ENCODE measurements at regions not wholly inside any gene's neighbourhood (a gene's known extent, or its start where the extent isn't known, plus 50 kb on each side); places are given as distances from the start of the nearest gene placed in this dataset.

GRCh38 chr2:204437815-204438756 lies 107.2 kb upstream of the PARD3B start:
- peaks cover 3% of the 10 kb centered on the region for H3K36me3 Mint-ChIP-seq (ENCODE audit: low read depth, unreplicated experiment)

GRCh38 chr2:204441316-204441715 lies 104.0 kb upstream of the PARD3B start:
- H3K27ac ChIP-seq (ENCODE audit: low read depth, low read length), result no peak overlapping the region
- H3K9me3 Mint-ChIP-seq (ENCODE audit: unreplicated experiment), result peaks cover 4% of the 10 kb centered on the region
- H3K4me1 Mint-ChIP-seq (ENCODE audit: low read depth, unreplicated experiment), result peaks cover 1% of the 10 kb centered on the region
- H3K27me3 ChIP-seq (ENCODE audit: insufficient read depth, low read length), result peaks cover 3% of the 10 kb centered on the region
- no peaks in the 10 kb centered on the region for H3K4me1 ChIP-seq (ENCODE audit: insufficient read depth, low read length)
- H3K4me2 ChIP-seq (ENCODE audit: low read length), result no peak overlapping the region
- DNase-seq (ENCODE audit: low read depth) (no peak), FAIRE-seq (peak; percentile 29)
- no peak overlapping the region for H3K9ac ChIP-seq (ENCODE audit: low read length)
- H3K9me3 ChIP-seq (ENCODE audit: insufficient read depth, low read depth, low read length), result no peaks in the 10 kb centered on the region
- peaks cover 2% of the 10 kb centered on the region for H3K27me3 Mint-ChIP-seq (ENCODE audit: low read depth, unreplicated experiment)
- H3K79me2 ChIP-seq (ENCODE audit: insufficient read depth, low read length), result no peaks in the 10 kb centered on the region
- H3K36me3 Mint-ChIP-seq (ENCODE audit: low read depth, unreplicated experiment), result peaks cover 3% of the 10 kb centered on the region
- no peaks in the 10 kb centered on the region for H3K36me3 ChIP-seq (ENCODE audit: insufficient read depth, low read length)
- TF ChIP-seq CTCF (IDR thresholded peaks at IDR 0.05; ENCODE audit: insufficient read depth, low read depth, low read length) (no peak), EZH2 (IDR thresholded peaks at IDR 0.05; ENCODE audit: insufficient read depth, low read length) (no peak)
- H3K4me3 Mint-ChIP-seq (ENCODE audit: unreplicated experiment), result no peak overlapping the region
- H2AFZ ChIP-seq (ENCODE audit: low read depth, low read length), result no peak overlapping the region
- no peak overlapping the region for H3K4me3 ChIP-seq (ENCODE audit: insufficient read depth, low read depth, low read length)
- no peaks in the 10 kb centered on the region for H4K20me1 ChIP-seq (ENCODE audit: insufficient read depth, low read length)
- H3K27ac Mint-ChIP-seq (ENCODE audit: unreplicated experiment), result no peak overlapping the region

More at GRCh38 chr2:204437815-204438756, 107.2 kb upstream of the PARD3B start:
- Mint-ChIP-seq H3K27me3 (ENCODE audit: low read depth, unreplicated experiment) (peaks cover 2% of the 10 kb centered on the region), H3K4me3 (ENCODE audit: unreplicated experiment) (no peak overlapping the region), H3K9me3 (ENCODE audit: unreplicated experiment) (peaks cover 4% of the 10 kb centered on the region), H3K4me1 (ENCODE audit: low read depth, unreplicated experiment) (peaks cover 11% of the 10 kb centered on the region), H3K27ac (ENCODE audit: unreplicated experiment) (no peak overlapping the region)
- no peak for FAIRE-seq
- DNase-seq (ENCODE audit: low read depth), result no peak
- Histone ChIP-seq H4K20me1 (ENCODE audit: insufficient read depth, low read length) (no peaks in the 10 kb centered on the region), H3K27ac (ENCODE audit: low read depth, low read length) (no peak overlapping the region), H3K4me1 (ENCODE audit: insufficient read depth, low read length) (no peaks in the 10 kb centered on the region), H3K36me3 (ENCODE audit: insufficient read depth, low read length) (no peaks in the 10 kb centered on the region), H3K9me3 (ENCODE audit: insufficient read depth, low read depth, low read length) (no peaks in the 10 kb centered on the region), H3K4me3 (ENCODE audit: insufficient read depth, low read depth, low read length) (no peak overlapping the region), H2AFZ (ENCODE audit: low read depth, low read length) (no peak overlapping the region), H3K79me2 (ENCODE audit: insufficient read depth, low read length) (no peaks in the 10 kb centered on the region), H3K27me3 (ENCODE audit: insufficient read depth, low read length) (peaks cover 3% of the 10 kb centered on the region), H3K9ac (ENCODE audit: low read length) (no peak overlapping the region), H3K4me2 (ENCODE audit: low read length) (no peak overlapping the region)
- TF ChIP-seq EZH2 (IDR thresholded peaks at IDR 0.05; ENCODE audit: insufficient read depth, low read length), result no peak
- no peak for TF ChIP-seq CTCF (IDR thresholded peaks at IDR 0.05; ENCODE audit: insufficient read depth, low read depth, low read length)

GRCh38 chr2:204445149-204445548 lies 100.1 kb upstream of the PARD3B start:
- Mint-ChIP-seq H3K4me3 (ENCODE audit: unreplicated experiment) (no peak overlapping the region), H3K36me3 (ENCODE audit: low read depth, unreplicated experiment) (no peaks in the 10 kb centered on the region), H3K27me3 (ENCODE audit: low read depth, unreplicated experiment) (no peaks in the 10 kb centered on the region), H3K27ac (ENCODE audit: unreplicated experiment) (no peak overlapping the region), H3K4me1 (ENCODE audit: low read depth, unreplicated experiment) (peaks cover 10% of the 10 kb centered on the region), H3K9me3 (ENCODE audit: unreplicated experiment) (no peaks in the 10 kb centered on the region)
- Histone ChIP-seq H3K4me1 (ENCODE audit: insufficient read depth, low read length) (no peaks in the 10 kb centered on the region), H4K20me1 (ENCODE audit: insufficient read depth, low read length) (no peaks in the 10 kb centered on the region), H3K27me3 (ENCODE audit: insufficient read depth, low read length) (no peaks in the 10 kb centered on the region), H3K27ac (ENCODE audit: low read depth, low read length) (no peak overlapping the region), H3K9me3 (ENCODE audit: insufficient read depth, low read depth, low read length) (no peaks in the 10 kb centered on the region), H3K4me3 (ENCODE audit: insufficient read depth, low read depth, low read length) (no peak overlapping the region), H2AFZ (ENCODE audit: low read depth, low read length) (no peak overlapping the region), H3K79me2 (ENCODE audit: insufficient read depth, low read length) (no peaks in the 10 kb centered on the region), H3K9ac (ENCODE audit: low read length) (no peak overlapping the region), H3K36me3 (ENCODE audit: insufficient read depth, low read length) (no peaks in the 10 kb centered on the region), H3K4me2 (ENCODE audit: low read length) (no peak overlapping the region)
- DNase-seq (ENCODE audit: low read depth), result no peak
- no peak for TF ChIP-seq CTCF (IDR thresholded peaks at IDR 0.05; ENCODE audit: insufficient read depth, low read depth, low read length)
- TF ChIP-seq EZH2 (IDR thresholded peaks at IDR 0.05; ENCODE audit: insufficient read depth, low read length), result no peak
- FAIRE-seq, result no peak
